Vagina (tissue), 2 donors: ENCODE measurements at regions not wholly inside any gene's neighbourhood (a gene's known extent, or its start where the extent isn't known, plus 50 kb on each side); places are given as distances from the start of the nearest gene placed in this dataset.

Source experiments
- POLR2A ChIP-seq, 2 donors: fragments of 450-650 bp; IDR thresholded peaks; one replicate each; pipeline ENCODE4 v1.6.1; 2017; ENCODE audit warnings: antibody characterized with exemption in 2 of 2, mild to moderate bottlenecking in 2 of 2, moderate library complexity in 2 of 2
- POLR2AphosphoS5 ChIP-seq, 2 donors: sonication (generic); formaldehyde crosslinking; IDR thresholded peaks; one replicate each; pipeline ENCODE4 v1.9.0; 2017; ENCODE audit warnings: antibody characterized with exemption in 2 of 2, mild to moderate bottlenecking in 2 of 2, low read depth in 1 of 2; ENCODE audit not compliant: insufficient read depth in 1 of 2
- TF ChIP-seq, protein P1 (sequence below), 3 experiments: fragments of 450-650 bp in 2 of 3; fragments of 200-600 bp in 1 of 3; sonication (generic) in 1 of 3; IDR thresholded peaks; one replicate each; pipeline ENCODE4 v1.5.1; 2017 to 2019; ENCODE audit warnings: antibody characterized with exemption in 3 of 3, mild to moderate bottlenecking in 2 of 3, moderate library complexity in 2 of 3

DNA sequence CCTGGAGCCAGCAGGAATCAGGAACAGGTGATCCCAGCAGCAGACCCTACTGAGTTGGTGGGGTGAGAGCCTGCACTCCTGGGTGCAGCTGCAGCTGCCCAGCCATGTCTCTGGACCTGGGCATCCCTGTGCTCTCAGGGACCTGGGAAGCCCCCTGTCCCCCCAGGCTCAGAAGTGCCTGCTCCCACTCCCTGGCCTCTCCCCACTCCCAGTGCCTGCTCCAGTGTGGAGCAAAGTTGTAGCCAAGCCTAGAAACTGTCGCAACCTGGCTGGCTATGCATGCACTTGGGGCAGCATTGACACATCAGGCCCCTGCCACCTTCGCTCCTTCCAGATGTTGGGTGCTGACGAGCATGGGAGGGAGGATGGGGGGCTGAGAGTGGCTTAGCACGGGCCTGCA lies 1124.7 kb upstream of the ACVR2A start:
- TF ChIP-seq, protein P1, sequence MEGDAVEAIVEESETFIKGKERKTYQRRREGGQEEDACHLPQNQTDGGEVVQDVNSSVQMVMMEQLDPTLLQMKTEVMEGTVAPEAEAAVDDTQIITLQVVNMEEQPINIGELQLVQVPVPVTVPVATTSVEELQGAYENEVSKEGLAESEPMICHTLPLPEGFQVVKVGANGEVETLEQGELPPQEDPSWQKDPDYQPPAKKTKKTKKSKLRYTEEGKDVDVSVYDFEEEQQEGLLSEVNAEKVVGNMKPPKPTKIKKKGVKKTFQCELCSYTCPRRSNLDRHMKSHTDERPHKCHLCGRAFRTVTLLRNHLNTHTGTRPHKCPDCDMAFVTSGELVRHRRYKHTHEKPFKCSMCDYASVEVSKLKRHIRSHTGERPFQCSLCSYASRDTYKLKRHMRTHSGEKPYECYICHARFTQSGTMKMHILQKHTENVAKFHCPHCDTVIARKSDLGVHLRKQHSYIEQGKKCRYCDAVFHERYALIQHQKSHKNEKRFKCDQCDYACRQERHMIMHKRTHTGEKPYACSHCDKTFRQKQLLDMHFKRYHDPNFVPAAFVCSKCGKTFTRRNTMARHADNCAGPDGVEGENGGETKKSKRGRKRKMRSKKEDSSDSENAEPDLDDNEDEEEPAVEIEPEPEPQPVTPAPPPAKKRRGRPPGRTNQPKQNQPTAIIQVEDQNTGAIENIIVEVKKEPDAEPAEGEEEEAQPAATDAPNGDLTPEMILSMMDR (IDR thresholded peaks at IDR 0.05), result no peak
- TF ChIP-seq POLR2A (IDR thresholded peaks at IDR 0.05) (no peak), POLR2AphosphoS5 (IDR thresholded peaks at IDR 0.05; ENCODE audit: insufficient read depth in 1 of 2, low read depth in 1 of 2) (no peak)
